AML-193 (cell line): ENCODE measurements at regions not wholly inside any gene's neighbourhood (a gene's known extent, or its start where the extent isn't known, plus 50 kb on each side); places are given as distances from the start of the nearest gene placed in this dataset.
"Not testable (repeated sequence)": the region's sequence is repeated elsewhere in the genome, so short reads cannot be mapped to it uniquely, and the experiment has no call there.

ENCODE experiments used
- DNase-seq, 2 experiments: peaks; one replicate each; lab custom pipeline; 2025; lab: John Stamatoyannopoulos, UW

DNA sequence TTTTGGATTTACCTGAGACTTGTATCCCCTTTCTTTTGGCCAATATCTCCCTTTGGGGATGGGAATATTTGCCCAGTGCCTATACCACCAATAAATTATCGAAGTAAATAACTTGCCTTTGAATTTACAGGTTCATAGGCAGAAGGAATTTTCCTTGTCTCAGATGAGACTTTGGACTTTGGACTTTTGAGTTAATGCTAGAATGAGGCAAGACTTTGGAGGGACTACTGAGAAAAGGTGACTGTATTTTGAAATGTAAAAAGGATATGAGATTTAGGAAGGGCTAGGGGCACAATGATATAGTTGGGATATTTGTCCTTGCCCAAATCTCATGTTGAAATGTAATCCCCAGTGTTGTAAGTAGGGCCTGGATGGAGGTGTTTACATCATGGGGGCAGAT lies 384.5 kb upstream of the GHITM start:
- no peak for DNase-seq

DNA sequence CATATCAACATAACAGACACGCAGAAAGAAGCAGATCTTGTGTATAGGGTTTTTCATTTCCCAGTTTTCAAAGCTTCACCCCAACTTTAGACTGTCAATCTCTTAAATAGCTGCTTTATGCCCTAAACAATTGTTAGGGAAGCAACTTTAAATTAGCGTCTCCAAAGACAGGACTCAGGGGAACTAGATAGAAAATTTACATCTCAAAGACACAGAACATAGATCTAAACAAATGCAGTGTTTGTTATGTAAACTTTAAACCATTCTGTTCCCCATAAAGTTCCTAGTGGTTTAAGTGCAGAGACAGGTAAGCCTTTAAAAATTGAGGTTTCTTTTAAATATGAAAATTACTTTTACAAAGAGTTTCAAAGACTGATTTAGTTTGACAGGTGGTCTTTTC lies 379.2 kb upstream of the GHITM start:
- no peak for DNase-seq

DNA sequence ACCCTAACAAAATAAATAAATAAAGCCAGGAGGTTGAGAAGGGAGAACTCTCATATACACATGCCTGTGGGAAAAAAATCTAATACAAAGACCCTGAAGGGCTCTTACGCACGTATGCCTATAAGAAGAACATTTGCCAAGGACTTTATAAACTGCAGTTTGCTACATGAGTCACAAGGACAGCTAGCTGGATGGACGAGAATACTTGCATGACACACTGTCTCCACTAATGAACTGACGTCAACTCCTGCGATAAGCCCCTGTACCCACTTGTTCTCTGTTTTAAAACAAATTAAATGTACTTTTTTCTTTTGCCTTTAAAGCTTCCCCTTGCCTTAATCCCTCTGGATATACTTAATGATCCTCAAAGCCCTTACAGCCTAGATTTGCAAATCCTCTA lies 374.6 kb upstream of the GHITM start:
- DNase-seq = no peak

DNA sequence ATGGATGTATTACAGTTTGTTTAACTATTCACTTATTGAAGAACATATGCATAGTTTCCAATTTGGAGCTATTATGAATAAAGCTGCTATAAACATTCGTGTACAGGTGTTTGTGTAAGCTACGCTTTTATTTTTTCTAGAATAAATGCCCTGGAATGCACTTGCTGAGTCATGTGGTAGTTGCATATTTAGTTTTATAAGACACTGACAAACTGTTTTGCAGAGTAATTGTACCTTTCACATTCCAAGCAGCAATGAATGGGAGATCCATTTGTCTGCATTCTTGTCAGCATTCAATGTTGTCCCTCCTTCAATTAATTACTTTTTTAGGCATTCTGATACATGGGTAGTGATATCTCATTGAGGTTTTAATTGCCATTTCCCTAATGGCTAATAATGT lies 373.6 kb upstream of the GHITM start:
- no peak for DNase-seq

DNA sequence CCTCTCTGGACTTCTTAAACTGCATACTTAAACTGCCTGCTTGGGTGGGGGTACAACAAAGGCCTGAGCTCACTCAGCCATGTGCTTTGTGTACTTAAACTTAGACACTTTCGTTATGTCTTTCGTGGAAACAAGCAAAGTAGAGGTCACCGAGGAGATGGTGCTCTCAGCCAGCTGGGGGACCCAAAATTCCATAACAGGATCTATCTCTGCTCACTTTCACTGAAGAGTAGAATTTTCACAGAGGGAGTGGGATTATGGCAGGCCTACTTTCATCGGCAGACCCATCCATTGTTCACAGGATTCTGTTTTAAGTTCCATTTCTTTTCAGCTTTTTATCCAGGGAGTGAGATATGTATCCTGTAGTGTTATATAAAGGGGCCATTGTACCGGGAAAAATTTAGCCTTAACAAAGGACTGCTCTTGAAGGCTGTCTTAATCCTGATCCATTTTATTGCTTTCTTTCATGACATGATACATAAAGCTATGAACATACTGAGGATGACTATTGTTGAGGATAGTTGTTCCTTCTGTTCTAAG lies 370.0 kb upstream of the GHITM start:
- no peak for DNase-seq

DNA sequence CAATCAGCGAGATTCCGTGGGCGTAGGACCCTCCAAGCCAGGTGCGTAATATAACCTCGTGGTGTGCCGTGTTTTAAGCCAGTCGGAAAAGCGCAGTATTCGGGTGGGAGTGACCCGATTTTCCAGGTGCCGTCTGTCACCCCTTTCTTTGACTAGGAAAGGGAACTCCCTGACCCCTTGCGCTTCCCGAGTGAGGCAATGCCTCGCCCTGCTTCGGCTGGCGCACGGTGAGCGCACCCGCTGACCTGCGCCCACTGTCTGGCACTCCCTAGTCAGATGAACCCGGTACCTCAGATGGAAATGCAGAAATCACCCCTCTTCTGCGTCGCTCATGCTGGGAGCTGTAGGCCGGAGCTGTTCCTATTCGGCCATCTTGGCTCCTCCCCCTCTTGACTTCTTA lies 352.6 kb upstream of the GHITM start:
- not testable (repeated sequence) for DNase-seq

DNA sequence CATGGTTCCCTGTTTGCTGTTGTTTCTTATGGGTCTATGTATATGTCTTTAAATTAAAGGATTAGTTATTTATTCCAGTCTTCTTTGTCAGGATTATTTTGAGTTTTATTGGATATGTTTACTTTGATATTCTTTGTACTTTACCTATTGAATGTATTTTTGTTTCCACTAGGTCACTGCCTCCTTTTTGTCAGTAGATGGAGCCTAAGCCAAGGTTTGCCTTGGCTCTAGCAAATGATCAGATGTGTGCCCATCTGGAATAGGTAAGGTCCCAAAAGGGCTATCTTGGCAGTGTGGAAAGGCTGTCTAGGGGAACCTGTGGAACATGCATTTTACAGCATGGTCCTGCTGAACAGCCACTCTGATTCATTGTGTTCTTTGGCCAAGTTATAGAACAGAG lies 337.3 kb upstream of the GHITM start:
- no peak for DNase-seq

DNA sequence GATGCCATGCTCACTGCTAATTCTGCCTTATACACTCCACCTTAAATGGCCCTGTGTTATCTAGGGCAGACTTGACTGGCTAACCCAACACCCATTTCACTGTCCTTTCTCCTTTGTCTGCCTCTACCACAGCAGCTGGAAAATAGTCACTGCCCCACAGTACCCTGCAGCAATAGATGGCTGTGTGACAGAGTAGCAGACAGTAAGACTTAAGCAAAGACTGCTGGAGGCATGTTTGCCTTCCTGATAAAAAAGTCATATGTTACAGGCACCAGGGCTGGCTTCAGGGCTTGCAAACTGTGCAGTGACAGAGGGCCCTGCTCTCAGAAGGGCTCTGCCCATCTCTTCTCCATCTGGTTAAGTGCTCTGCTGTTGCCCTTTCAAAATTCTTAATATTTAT lies 332.6 kb upstream of the GHITM start:
- DNase-seq = no peak

DNA sequence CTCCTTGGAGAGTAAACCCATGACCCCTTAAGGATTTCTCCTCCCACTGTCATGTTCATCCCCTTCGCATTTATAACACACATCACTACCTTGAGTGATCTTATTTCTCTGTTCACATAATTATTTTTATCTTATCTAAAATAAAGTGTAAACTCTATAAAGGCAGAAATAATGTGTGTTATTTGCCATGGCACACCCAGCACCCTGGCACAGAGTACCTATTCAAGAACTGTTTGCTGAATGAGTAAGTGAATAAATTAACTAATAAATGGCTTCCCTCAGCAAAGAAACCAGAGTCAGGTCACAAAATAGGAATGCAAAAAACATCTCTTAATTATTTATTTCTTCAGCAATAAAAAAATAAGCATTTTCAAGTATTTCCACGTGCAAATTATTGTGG lies 330.3 kb upstream of the GHITM start:
- no peak for DNase-seq

DNA sequence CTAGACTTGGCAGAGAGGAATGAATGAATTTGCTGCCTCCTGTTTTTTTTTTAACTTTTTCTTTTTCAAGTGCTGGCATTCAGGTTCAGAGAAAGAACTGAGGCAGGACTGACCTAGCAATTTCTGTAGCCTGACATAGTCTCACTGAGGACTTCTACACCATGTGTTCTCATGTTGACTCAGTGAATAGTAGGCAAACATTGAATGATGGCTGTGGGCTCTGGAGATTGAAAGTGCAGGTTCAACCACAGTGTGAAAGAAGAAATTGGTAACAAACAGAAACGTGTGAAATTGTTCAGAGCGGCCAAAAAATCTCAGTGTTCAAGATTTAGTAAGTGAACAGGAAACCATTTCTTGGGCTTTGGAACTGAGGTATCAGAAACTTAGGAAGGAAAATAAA lies 322.4 kb upstream of the GHITM start:
- DNase-seq = no peak

DNA sequence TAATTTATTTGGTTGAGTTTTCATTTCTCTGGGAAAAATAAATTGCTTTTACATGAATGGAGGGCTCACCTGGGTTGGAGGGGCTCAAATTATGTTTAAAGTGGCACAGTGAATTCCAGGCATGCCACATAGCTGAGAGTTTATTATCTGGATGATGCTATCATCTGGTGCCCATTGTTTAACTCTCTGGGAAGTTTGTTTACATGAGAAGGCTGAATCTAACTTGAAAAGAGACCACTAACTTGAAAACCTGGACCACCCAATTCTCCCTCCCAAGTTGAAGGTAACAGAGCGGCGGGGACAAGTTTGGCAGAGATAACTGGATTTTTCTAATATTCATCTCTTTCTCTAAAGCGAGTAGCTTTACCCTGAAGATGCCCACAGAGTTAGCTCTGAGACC lies 321.5 kb upstream of the GHITM start:
- DNase-seq = no peak

DNA sequence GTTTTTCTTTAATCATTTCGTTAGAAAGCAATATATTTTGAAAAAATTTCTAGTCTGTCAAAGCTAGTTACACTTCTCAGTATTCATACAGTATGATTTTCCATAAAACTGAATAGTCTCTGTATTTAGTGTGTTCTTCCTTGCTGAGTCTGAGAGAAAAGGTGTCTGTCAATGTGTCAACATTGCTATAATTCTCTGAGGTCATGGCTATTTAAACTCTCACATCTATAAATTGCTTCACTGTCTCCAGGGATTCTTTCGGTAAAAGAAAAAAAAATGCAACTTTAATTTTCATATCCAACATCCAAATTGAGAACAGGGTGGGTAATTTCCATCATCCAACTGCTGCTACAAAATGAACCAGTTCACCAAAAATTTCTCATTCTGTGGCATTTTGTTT lies 319.7 kb upstream of the GHITM start:
- DNase-seq = no peak

DNA sequence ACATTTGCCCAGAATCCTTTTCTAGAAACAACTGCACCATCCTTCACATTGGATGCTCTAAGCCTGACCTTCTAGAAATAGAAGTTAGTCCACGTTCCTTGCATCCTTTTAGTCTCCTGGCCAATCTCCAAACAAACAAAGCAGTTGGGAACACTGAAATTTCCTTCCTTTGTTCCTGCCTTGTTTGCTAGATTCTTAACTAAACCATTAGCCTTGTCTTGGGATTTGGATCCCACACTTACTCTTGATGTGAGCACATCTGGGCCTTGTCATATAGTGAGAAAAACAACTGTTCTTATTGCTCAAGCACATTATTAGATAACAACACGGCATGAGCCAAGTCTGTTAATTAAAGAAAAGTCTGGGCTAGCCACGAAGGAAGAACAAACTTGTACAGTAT lies 319.3 kb upstream of the GHITM start:
- DNase-seq = no peak

DNA sequence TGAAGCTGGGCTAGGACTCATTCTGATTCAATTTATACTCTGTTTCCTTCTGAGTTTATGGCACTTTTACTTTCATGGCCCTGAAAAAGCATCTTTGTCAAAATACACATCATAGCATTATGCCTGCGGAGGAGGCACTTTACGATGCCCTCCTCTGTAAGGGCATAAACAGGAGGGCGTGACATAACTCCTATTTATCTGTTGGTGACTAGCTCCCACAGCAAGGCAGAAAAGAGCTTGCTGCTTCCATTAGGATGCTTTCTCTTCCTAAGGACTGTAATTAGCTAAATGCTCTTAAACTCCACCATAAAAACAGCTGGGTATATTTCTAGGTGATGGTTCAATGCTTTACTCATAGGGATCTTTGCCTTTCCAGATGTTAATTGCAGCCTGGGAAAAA lies 315.2 kb upstream of the GHITM start:
- DNase-seq = no peak

DNA sequence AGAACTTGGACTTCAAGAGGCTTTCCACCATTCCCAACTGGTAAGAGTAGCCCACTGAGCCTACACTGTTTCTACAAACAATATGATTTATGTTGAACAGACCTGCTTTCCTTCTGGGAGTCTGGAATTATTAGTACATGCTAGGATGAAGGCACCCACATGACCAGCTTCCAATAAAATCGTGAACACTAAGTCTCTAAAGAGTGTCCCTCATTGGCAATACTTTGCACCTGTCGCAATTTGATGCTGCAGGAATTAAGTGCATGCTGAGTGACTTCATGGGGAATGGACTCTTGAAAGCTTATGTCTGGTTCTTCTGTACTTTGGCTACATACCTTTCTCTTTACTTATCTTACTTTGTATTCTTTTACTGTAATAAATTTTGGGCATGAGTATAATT lies 305.2 kb upstream of the GHITM start:
- no peak for DNase-seq

DNA sequence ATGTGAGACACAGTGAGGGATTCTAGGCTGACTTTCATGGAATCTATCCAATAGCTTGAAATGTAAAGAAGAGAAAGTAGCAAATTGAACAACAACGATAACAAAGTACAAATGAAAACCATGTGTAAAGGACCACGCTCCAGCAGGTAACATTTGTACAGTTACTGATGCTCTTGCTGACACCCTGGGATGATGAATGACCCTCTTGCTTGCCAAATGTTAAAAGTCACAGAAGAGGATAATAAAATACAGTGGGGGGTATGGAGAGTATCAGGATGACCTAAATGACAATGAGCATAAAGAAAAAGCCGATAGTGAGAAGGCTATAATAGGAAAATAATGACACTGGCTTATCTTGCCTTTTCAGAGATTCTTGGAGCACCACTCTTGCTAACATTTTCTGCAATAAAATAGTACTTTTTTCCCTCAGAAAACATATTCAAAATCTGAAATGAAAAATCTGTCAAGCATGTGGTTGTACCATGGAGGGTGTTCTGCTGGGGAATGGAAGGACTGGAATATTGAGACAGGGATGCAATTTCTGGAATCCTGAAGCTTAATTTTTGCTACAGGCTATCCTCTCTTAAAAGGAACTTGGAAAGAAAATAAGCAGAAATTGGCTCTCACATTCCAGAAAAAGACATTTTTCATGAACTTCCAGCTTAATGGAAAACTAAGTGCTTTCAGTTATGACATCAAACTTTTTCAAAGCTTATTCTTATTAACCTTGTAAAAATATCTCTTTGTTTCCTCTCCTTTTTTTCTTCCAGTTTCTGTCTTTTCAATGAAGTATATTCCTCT lies 303.2 kb upstream of the GHITM start:
- no peak for DNase-seq

DNA sequence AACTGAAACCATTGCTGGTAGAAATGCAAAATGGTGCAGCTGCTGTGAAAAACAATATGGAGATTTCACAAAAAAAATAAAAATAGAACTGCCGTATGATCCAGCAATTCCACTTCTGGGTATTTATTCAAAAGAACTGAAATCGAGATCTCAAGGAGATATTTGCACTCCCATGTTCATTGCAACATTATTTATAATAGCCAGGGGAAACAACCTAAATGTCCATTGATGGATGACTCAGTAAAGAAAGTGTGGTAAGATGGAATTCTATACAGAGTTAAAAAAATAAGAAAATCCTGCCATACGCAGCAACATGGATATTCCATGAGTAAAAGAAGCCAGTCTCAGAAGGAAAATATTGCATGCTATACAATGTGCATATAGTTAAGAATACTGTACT lies 290.6 kb upstream of the GHITM start:
- DNase-seq = no peak

DNA sequence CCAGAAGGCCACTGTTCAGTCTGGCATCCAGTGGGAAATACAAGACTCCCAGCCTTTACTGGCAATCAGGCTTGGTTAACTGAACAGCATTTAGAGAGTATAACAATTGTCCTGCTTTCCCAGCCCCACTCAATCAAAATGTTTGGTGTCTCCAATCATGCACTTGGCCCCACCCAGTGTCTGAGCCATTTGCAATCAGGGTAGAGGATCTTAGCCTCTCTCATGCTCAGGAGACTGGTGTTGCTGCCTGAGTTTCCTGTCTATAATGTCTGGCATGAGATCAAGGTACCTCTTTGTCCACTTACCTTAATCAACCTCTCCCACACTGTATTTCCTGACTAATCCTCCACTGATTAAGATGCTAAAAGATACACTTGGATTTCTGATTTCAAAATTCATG lies 290.2 kb upstream of the GHITM start:
- no peak for DNase-seq

DNA sequence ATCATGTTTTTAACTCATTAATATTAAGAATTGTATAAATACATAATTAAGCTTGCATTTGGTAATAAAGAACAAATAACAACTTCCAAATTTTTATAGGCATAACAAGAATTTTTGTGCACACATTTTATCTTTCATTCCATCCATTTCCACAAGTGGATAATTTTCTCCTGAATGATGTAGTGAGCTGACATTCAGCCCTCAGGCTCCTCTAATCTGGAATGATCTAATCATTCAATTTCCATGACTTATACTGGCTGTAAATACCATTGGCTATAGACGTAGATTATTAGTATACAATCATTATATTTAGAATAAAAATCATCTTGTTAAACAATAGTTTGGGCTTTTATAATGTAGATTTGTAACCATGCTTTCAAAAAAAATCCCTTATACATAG lies 287.2 kb upstream of the GHITM start:
- no peak for DNase-seq

DNA sequence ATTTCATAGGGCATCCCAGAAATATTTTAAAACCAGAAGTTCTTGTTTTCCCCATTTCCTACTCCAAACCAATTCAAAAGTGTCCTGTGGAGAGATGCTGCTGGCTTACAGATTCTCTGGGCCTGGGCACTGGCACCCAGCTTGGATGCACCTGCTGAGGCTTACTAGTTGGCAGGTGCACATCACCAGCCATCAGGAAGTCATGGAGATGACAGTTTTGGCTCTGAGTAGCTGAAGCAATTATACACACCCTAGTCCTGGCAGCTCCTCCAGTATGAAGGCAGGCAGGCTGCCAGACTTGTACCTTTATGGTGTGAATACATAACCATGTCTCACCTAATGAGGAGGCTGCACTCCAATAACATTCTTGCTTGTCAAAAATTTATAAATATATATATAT lies 276.6 kb upstream of the GHITM start:
- DNase-seq = no peak

DNA sequence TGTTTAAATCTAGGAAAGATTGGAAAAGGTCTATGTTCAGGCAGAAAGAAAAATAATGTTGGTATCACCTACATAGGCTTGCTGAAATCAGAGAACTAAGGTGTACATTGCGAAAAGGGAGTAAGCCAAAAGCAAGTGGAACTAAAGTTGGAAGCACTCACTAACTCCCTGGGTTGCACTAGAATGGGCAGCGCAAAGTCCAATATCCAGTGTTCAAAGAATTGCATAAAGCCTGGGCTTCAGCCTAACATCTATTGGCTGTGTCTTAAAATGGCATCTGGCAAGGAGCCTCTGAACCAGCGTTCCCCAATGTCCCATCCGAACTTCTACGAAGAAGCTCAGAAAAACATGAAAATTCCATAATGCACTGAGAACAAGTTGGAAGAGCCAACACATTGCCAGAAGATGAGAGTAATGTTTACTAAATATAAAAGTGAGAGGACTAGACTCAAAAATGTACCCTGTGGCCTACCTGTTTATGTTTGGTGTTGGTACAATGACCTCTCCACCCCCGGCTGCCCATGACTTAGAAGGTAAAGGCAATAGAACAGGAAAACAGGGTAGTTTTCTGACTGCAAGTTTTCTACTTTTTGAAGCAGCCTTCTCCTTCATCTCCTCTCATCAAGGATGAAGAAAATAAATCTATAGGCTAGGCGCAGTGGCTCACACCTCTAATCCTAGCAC lies 275.9 kb upstream of the GHITM start:
- no peak for DNase-seq

DNA sequence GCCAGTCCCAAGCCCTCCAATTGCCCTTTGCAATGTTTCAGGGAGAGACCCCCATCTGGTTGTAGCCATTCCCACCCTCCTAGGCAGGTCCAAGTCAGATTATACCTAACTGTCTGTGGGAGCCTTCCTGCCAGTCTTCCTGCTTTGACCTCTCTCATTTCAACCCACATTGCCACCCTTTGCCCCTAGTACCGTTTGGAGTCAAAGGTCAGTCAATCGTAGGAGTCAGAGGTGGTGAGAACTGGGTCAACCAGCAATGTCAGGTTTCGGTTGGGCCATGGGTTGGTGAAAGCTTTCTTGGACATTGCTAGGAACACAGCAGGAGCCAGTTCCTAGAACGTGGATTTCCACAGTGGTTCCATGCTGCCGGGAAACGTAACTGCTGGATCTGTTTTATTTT lies 269.4 kb upstream of the GHITM start:
- no peak for DNase-seq

DNA sequence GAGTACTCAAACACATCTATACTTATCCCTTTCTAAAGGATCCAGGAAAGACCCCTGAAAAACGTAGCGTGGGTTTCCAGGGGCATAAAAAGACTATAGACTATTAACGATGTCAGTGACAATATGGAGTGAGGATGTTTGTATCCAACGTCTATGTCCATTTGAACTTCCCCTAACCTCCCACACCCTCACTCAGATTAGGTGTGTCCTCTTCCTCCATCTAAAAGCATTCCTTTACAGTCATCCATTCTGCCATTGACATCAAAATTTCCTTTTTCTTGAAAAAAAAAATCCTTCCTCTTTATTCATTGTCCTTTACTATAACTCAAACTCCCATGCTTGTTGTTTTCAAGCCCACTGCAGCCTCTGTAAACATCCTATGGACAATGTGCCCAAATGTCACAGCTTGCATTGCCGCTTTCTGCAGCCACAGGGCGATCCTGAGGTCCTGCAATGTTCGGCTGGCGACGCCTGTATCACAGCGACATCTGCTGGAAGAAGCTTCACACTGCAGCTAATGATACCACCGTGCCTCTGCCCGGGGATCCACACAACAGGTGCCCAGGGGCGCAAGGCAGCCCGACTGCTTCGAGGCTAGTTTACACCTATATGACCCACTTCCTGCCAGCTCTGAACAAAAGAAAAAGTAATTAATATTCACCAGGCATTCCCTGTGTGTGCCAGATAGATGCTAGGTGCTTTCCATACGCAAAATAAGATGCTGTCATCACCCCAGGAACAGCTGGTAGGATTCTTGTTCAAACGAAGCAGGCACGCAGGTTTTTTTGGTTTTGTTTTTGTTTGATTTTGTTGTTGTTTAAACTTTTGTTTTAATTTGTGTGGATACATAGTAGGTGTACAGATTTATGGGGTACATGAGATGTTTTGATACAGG lies 267.9 kb upstream of the GHITM start:
- DNase-seq = peak; percentile 48 to 50
